ENCODE measurements at regions not wholly inside any gene's neighbourhood (a gene's known extent, or its start where the extent isn't known, plus 50 kb on each side); places are given as distances from the start of the nearest gene placed in this dataset.

- DNase-seq (ENCODE audit: low read depth in 2 of 2) = no peak
These were observed 641.0 kb downstream of the PLPP3 start for GRCh38 chr1:55938376-55938850.

DNA sequence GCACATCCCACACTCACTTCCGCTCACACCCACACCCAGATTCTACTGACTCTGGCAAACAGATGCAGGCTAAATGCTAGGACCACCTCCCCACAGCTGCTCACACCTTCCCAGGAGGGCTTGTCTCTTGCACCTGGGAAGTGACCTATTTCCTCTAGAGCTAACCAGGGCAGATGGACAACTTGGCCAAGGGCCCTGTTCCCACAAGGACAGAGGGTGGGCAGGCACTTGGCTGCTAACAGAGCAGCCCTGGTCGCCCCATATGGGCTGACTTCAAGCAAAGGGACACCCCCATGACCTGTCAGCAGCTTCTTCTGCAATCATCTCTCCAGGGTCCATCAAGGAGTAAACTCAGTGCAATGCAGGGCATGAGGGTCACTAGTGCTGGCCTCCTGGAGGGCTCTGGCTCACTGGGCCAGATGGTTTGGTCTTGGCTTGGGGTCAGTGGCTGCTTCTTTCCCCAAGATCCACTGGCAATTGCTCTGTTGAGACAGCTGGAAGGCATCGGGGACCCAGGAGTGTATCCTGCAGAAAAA is 641.5 kb downstream of the PLPP3 start:
- DNase-seq (ENCODE audit: low read depth in 2 of 2) = no peak

DNA sequence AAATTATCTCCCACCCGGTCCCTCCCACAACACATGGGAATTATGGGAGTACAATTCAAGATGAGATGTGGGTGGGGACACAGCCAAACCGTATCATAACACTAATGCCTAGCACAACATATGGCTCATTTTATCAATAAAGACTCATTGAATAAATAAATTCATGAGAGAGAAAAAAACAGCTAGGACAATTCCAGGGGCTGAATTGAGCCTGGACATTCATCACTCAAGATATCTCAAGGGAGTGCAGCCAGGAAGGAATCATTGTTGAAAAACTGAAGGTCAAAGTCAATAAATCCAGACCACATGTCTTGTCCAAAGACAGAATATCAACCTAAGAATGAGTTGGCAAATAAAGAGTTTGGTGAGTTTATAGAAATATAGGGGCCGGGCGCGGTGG is 644.1 kb downstream of the PLPP3 start:
- DNase-seq (ENCODE audit: low read depth in 2 of 2) = no peak

DNA sequence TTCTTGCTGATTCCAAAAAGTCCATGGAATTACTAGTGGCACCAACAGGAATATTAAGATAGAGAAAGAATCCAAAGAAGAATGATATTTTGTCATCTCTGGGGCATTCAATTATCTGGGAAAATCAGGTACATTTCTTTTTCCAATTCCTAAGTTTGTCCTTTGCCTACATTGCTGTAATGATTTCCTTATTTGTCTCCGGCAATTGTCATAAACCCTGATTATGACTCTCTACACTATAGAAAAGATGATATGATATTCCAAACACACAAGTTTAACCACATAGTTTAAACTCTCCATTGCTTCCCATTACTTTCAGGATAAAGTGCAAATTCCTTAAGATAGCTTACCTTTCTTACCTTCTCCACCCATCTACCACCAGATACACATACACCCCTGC is 647.0 kb downstream of the PLPP3 start:
- DNase-seq (ENCODE audit: low read depth in 2 of 2) = no peak

GRCh38 chr1:55931081-55931940 is 648.1 kb downstream of the PLPP3 start:
- no peak for DNase-seq (ENCODE audit: low read depth in 2 of 2)

DNA sequence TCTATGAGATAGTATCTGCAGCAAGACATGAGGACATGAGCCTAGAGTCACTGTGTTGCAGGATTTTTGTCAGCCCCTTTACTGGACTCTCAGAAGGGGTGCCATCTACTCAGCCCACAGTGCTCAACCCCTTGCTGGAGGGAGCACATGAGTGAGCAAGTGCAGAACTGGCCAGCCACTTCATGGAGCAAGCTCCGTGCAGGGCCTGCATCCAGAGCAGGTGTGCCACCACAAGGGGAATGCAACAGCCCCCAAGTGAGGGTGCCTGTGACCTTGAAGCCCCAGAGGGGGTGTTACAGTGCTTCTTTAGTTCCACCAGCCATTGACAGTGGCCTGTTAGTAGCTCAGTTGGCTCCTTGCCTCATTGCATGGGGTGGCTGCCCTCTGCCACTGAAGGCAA is 649.7 kb downstream of the PLPP3 start:
- DNase-seq (ENCODE audit: low read depth in 2 of 2) = no peak

DNA sequence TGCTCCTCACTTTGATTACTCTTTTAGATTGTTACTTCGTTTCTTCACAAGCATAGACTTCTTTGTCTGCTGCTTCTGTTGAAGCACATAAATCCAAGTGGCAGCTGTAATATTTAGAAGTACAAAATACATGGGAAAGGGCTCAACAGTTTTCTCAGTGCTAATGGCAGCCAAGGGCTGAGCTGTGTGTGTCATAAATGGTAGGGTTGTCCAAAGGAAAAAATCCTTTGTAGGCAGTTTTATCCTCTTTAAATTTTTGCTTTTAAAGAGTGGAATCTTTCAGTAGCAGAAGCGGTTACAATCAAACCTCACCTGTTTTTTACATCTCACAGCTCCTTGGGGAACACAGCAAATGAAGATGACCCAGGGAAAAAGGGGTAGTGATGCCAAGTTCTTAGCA is 650.8 kb downstream of the PLPP3 start:
- no peak for DNase-seq (ENCODE audit: low read depth in 2 of 2)

GRCh38 chr1:55927702-55928290 is 651.6 kb downstream of the PLPP3 start:
- DNase-seq (ENCODE audit: low read depth in 2 of 2) = no peak

DNA sequence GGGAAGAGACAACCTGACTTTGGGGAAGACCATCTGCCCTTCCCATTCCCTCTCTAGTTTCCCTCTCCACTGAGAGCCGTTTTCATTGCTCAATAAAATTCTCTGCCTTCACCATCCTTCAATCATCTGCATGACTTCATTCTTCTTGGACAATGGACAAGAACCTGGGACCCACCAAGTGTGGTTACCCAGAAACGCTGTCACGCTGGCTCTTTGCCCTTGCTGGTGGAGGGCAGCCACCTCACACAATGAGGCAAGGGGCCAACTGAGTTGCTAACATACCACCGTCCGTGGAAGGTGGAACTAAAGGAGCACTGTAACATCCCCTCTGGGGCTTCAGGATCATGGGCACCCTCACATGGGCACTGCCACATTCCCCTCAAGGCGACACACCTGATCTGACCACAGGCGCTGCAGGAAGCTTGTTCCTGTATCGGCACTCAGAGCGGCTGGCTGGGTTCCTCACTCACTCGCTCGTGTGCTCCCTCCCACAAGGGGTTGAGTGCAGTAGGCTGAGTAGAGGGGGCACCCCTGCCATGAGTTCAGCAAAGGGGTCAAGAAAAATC is 652.4 kb downstream of the PLPP3 start:
- no peak for DNase-seq (ENCODE audit: low read depth in 2 of 2)

DNA sequence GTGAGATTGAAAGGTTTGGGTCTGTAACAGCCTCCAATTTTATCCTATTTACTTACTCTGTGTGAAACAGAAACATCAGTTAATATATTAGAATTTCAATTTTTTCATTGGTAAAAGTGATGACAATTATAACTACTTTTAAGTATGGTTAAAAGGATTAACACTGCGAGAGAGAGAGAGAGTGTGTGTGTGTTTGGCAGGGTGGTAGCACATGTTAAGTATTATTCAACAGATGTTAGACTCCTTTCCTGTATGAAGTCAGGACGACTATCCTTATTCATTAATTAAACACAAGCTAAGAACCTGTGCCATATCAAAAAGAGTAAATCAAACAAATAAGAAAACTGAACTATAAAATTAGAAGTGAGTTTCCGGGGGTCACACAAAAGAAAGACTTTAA is 662.5 kb downstream of the PLPP3 start:
- no peak for DNase-seq (ENCODE audit: low read depth in 2 of 2)

GRCh38 chr1:55916481-55916880 is 662.9 kb downstream of the PLPP3 start:
- DNase-seq (ENCODE audit: low read depth in 2 of 2) = no peak

DNA sequence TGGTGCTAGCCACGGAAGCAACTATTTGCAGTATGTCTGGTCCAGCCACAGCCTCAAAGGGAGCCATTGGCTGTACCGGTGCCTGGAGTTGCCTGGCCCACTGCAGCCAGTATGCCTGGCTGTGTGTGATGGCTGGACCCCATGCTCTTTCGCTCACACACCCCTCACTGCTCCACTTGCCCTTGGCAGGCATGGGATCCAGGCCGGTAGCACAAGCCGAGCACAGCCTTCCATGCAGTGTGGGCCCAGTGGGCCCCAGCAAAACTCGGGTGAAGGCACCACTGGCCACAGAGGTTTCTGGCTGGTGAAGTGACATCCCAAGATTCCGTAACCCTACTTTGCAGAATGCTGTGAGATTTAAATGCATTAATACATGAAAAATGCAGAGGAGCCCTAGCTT is 665.8 kb downstream of the PLPP3 start:
- no peak for DNase-seq (ENCODE audit: low read depth in 2 of 2)

DNA sequence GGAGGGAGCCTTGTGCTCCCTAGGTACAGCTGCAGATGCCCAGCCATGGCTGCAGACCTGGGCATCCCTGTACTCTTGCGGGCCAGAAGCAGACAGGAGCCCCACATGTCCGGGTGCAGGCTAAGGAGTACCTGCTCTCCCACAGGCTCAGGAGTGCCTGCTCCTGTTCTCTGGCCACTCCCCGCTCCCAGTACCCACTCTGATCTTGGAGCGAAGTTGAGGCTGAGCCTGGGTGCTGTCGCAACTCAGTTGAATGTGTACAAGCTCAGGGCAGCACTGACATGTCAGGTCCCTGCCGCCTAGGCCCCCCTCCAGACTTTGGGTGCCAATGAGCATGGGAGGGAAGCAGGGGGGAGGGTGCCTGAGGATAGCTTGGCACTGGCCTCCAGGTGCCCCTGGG is 666.9 kb downstream of the PLPP3 start:
- no peak for DNase-seq (ENCODE audit: low read depth in 2 of 2)

DNA sequence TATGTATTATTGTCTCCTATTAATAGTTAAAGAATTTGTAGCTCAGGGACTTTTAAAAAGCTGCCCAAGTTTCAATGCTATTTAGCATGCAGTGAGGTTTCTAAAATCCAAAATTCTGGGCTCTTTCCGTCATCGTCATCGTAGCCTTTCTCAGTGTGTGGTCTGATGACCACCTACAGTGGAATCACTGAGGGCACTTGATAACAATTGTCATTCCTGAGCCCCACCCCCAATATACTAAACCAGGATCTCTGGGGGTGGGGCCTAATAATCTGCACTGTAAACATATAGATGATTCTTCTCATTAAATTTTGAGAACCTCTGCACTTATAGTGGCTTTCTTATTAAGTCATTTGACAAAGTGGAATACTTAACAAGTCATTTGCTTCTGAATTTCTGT is 674.8 kb downstream of the PLPP3 start:
- no peak for DNase-seq (ENCODE audit: low read depth in 2 of 2)

DNA sequence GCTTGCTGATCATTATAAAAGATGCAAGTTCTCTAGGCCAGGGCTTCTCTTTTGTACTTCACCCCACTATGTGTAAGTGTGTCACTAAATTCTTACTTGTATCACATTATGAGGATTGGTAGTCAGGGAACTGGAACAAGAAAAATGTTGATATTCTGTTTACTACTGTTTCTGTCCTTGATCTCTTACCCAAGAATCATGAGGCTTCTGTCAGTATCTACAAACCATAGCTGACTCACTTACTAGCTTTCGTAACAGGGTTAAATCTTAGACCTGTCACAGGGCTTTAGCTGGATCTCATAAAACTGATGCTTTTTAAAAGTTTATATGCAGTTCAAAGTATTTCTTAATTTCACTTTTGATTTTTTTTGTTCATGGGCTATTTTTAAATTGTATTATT is 681.2 kb downstream of the PLPP3 start:
- no peak for DNase-seq (ENCODE audit: low read depth in 2 of 2)

DNA sequence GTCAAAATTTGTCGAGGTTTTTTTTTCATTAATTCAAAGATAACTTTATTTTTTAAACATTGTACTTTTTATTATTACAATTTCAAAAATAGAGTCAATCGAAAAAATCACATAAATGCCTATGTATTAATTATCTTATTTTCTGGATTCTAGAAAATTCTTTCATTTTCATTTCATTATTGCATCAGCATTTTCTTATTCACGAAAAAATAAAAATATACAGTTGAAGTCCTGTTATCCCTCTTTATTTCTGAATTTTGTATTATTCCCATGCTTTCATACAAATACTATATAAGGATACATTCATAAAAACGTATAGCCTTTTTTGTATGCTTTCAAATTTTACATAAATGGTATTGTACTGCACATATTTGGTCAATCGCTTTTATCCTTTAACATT is 681.0 kb upstream of the USP24 start:
- DNase-seq (ENCODE audit: low read depth in 2 of 2) = no peak

DNA sequence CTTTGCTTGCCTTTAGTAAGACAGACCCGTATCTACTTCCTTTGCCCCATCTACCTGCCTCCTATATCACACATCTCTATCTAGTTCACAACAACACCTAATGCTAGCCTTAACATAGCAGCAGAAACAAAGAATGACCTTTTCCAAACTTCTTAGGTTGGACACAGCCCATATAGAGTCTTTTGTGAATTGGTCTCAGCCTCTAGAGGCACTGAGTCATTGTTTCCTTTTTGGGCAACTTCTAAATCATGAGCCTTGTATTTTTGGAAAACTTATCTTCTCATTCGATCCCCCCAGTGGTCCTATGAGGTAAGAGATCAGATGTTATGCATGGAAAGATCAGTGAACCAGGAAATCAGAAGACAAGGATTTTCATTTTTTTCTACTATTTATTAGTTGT is 679.4 kb upstream of the USP24 start:
- no peak for DNase-seq (ENCODE audit: low read depth in 2 of 2)

DNA sequence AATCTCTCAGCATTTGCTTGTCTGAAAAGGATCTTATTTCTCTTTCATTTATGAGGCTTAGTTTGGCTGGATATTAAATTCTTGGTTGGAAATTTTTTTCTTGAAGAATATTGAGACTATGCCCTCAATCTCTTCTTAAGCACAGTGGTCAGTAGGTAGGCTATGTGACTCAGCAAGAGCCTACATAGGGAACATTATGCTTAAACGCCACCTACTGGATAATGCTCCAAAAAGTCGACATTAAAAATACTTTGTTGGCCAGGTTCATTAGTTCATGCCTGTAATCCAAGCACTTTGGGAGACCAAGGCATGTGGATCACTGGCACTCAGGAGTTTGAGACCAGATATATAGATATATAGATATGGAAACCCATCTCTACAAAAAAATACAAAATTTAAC is 678.0 kb upstream of the USP24 start:
- DNase-seq (ENCODE audit: low read depth in 2 of 2) = peak; percentile 53 to 63

DNA sequence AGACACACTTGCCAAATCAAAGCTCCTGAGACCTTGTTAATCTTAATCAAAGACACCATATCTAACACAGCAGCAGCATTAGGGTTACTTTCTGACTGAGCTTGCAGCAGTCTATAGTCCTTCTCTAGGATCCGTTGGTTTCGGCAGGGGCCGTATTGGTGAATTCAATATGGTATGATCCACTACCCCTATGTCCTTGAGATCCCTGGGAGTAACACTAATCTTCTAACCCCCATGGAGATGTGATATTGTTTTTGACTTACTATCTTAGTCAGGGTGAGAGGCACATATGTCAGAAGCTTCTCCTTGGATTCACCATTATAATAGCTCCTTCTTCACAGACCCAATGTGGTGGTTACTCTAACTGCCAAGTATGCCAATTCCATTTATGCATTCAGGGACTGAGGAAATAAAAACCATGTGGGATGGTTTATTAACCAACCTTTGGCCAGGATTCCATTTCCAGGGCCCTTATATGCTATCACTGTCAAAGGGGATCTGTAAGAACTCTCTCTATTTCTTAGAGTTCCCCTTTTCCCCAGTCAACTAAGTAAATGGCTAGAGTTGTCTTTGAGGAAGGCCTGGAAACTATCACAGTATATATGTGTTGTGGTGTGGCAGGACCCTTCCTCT is 673.6 kb upstream of the USP24 start:
- no peak for DNase-seq (ENCODE audit: low read depth in 2 of 2)

DNA sequence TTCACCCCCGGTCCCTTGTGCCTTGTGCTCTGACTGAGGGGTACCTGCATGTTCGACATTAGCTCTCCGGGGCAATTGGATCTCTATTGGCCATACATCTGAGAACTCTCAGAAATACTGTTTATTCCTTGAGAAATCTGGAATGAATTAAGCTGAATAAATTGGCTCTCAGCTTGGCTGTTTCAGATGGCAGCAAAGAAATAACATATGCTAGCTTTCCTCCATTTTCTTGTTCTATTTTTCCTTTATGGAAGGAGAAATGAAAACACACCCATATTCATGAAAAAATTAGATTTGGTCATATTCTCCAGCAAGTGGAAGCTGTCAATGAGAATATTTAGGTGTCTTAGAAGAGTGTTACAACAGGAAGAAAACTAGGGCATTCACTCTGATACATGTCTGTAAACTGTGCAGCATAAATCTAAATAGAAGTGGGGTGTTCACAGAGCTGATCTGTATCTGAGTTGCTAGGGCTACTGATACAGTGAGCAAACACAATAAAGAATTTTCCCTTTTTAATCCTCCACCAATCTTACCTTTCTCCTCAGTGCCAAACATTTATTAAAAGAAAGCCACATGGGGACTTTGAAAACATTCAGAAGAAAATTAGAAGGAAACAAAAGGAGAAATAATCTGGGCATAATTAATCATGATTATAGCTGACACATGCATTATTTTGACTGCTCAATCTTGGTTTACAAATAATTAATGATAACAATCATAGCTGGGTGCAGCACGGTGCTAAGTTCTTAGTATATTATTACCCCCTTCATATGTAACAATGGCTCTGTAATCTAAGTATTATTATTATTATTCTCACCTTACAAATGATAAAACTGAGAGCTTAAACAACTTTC is 671.9 kb upstream of the USP24 start:
- DNase-seq (ENCODE audit: low read depth in 2 of 2) = no peak

- no peak for DNase-seq (ENCODE audit: low read depth in 2 of 2)
These were observed 670.5 kb upstream of the USP24 start for GRCh38 chr1:55885619-55886018.
